ENCODE measurements at regions not wholly inside any gene's neighbourhood (a gene's known extent, or its start where the extent isn't known, plus 50 kb on each side); places are given as distances from the start of the nearest gene placed in this dataset.

DNA sequence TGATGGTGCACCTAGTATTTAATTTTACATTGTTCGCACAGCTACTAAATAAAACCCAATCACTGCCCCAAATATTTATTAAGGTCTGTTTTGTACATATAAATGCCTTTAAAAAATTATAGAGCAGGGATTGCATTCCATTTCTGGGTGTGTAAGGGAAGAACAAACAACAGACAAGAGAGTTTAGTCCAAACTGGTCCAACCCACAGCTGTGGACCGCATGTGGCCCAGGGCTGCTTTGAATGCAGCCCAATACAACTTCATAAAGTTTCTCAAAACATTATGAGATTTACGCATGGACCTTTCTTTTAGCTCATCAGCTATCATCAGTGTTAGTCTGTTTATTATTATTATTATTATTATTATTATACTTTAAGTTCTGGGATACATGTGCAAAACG, 114.8 kb upstream of the LRATD1 start:
- no peaks in the 10 kb centered on the region for H3K36me3 ChIP-seq
- H3K4me1 ChIP-seq, result no peaks in the 10 kb centered on the region
- H3K9me3 ChIP-seq, result no peaks in the 10 kb centered on the region
- no peak overlapping the region for H3K4me3 ChIP-seq
- WGBS, 2 donors, result 61 to 81% methylated on average over 4 of the region's 4 CpGs
- no peak for DNase-seq (ENCODE audit: low spot score in 2 of 2)
- H3K27me3 ChIP-seq, result no peaks in the 10 kb centered on the region
- TF ChIP-seq, protein P1, sequence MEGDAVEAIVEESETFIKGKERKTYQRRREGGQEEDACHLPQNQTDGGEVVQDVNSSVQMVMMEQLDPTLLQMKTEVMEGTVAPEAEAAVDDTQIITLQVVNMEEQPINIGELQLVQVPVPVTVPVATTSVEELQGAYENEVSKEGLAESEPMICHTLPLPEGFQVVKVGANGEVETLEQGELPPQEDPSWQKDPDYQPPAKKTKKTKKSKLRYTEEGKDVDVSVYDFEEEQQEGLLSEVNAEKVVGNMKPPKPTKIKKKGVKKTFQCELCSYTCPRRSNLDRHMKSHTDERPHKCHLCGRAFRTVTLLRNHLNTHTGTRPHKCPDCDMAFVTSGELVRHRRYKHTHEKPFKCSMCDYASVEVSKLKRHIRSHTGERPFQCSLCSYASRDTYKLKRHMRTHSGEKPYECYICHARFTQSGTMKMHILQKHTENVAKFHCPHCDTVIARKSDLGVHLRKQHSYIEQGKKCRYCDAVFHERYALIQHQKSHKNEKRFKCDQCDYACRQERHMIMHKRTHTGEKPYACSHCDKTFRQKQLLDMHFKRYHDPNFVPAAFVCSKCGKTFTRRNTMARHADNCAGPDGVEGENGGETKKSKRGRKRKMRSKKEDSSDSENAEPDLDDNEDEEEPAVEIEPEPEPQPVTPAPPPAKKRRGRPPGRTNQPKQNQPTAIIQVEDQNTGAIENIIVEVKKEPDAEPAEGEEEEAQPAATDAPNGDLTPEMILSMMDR (IDR thresholded peaks at IDR 0.05), result no peak
- no peak overlapping the region for H3K27ac ChIP-seq

DNA sequence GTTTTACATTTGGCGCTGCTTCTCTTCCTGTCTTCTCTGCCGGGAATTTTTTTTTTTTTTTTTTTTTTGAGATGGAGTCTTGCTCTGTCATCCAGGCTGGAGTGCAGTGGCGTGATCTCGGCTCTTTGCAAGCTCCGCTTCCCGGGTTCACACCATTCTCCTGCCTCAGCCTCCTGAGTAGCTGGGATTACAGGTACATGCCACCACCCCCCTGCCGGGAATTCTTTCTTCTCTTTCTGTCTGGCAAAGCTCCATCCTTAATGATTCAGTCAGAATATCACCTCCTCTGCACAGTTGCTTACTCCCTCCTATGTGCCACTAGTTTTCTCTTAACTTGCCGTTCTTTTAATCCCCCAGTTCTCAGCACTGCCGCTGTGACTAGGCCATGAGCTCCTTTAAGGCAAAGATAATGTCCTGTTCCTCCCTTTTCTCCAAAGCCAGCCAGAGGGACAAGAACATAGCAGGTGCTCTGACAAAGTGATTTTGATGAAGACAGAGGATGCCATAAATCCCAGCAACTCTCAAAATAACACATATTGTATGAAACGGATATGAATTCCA, 112.1 kb upstream of the LRATD1 start:
- H3K36me3 ChIP-seq, result no peaks in the 10 kb centered on the region
- H3K9me3 ChIP-seq, result no peaks in the 10 kb centered on the region
- no peaks in the 10 kb centered on the region for H3K27me3 ChIP-seq
- TF ChIP-seq EP300 (IDR thresholded peaks at IDR 0.05) (no peak), POLR2A (IDR thresholded peaks at IDR 0.05) (no peak)
- TF ChIP-seq, protein P1 (IDR thresholded peaks at IDR 0.05), result no peak
- H3K4me3 ChIP-seq, result no peak overlapping the region
- WGBS, 2 donors, result 87% methylated on average over 10 of the region's 10 CpGs
- H3K4me1 ChIP-seq, result no peaks in the 10 kb centered on the region
- no peak for DNase-seq (ENCODE audit: low spot score in 2 of 2)
- no peak overlapping the region for H3K27ac ChIP-seq

DNA sequence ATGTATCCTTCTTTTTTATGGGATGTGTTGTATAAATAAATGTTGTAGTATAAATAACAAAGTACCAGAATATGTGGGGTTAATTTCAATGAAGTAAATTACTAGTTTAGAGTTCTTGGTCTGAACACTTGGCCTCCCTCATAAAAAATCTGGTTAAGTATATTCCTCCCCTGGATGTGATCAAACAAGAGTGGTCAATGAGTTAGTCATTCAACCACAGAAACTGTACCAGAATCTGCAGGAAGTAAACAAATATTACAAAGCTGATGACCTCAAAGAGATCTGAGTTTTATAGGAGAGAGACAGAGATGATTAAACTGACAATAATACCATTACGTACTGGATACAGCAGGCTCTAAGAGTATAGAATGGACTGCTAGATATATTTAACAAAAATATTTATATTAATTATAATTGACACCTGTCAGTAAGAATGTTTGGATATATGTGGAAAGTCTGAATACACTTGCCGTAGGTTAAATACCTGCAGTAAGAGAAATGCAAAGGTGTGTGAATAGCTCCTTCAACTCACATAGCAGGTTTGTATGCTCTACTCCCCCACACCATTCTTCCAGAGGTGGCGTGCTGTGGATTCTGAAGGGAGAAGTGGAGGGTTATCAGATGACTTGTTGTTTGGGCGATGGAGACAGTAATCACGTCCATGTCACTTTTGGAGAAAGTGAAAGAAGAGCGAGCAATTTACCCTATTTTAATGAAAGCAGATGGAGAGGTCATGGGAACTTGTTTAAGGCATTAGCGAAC, 108.3 kb upstream of the LRATD1 start:
- TF ChIP-seq, protein P1 (IDR thresholded peaks at IDR 0.05), result no peak
- Histone ChIP-seq H3K27ac (no peak overlapping the region), H3K9me3 (no peaks in the 10 kb centered on the region), H3K36me3 (no peaks in the 10 kb centered on the region), H3K4me1 (no peaks in the 10 kb centered on the region), H3K27me3 (no peaks in the 10 kb centered on the region), H3K4me3 (no peak overlapping the region)
- DNase-seq (ENCODE audit: low spot score in 2 of 2), result no peak
- WGBS, 2 donors, result 85 to 88% methylated on average over 7 of the region's 7 CpGs

DNA sequence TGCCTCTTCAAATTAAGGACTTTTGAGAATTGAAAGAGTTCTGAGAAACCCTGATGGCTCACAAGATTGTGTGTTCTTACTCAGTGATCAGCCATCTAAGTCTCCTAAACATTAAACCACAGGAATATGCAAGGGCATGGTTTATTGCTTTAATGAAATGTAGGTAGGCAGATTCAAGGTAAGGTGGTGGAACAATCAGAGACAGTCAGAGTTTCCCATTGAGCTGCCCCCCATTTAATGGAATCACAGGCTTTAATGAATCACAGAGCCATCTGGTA, 107.8 kb upstream of the LRATD1 start:
- Histone ChIP-seq H3K27me3 (no peaks in the 10 kb centered on the region), H3K9me3 (no peaks in the 10 kb centered on the region), H3K36me3 (no peaks in the 10 kb centered on the region), H3K4me1 (no peaks in the 10 kb centered on the region), H3K27ac (no peak overlapping the region), H3K4me3 (no peak overlapping the region)
- TF ChIP-seq EP300 (IDR thresholded peaks at IDR 0.05) (no peak), POLR2A (IDR thresholded peaks at IDR 0.05) (no peak)
- TF ChIP-seq, protein P1 (IDR thresholded peaks at IDR 0.05), result no peak
- no peak for DNase-seq (ENCODE audit: low spot score in 2 of 2)

DNA sequence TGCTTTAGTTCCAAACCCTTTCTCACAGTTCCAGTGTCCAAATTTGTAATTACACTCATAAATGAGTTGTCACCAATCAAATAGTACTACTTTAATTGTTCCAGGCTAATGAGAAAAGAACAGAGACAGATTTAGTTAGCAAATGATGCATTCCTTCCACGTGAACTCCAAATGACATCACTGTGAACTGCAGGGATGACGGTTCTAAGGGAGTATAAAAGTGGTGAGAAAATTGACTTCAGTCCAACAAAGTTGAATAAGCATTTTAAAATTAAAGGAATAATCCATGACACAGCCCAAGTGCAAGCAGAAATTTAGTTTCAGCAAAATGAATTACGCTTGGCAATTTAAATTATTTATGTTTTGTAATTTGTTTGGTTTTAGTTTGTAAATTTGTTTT, 102.0 kb upstream of the LRATD1 start:
- TF ChIP-seq EP300 (IDR thresholded peaks at IDR 0.05) (no peak), POLR2A (IDR thresholded peaks at IDR 0.05) (no peak)
- TF ChIP-seq, protein P1 (IDR thresholded peaks at IDR 0.05), result no peak
- Histone ChIP-seq H3K27me3 (no peaks in the 10 kb centered on the region), H3K27ac (no peak overlapping the region), H3K9me3 (no peaks in the 10 kb centered on the region), H3K4me3 (no peak overlapping the region), H3K4me1 (no peaks in the 10 kb centered on the region), H3K36me3 (no peaks in the 10 kb centered on the region)
- 41 to 48% methylated on average over 3 of the region's 3 CpGs for WGBS, 2 donors
- no peak for DNase-seq (ENCODE audit: low spot score in 2 of 2)

Measured in tibial nerve (tissue), 4 donors.